ENCODE measurements at regions not wholly inside any gene's neighbourhood (a gene's known extent, or its start where the extent isn't known, plus 50 kb on each side); places are given as distances from the start of the nearest gene placed in this dataset.
A peak's percentile ranks its signal among the peaks of the same experiment; 100 is the strongest.

DNA sequence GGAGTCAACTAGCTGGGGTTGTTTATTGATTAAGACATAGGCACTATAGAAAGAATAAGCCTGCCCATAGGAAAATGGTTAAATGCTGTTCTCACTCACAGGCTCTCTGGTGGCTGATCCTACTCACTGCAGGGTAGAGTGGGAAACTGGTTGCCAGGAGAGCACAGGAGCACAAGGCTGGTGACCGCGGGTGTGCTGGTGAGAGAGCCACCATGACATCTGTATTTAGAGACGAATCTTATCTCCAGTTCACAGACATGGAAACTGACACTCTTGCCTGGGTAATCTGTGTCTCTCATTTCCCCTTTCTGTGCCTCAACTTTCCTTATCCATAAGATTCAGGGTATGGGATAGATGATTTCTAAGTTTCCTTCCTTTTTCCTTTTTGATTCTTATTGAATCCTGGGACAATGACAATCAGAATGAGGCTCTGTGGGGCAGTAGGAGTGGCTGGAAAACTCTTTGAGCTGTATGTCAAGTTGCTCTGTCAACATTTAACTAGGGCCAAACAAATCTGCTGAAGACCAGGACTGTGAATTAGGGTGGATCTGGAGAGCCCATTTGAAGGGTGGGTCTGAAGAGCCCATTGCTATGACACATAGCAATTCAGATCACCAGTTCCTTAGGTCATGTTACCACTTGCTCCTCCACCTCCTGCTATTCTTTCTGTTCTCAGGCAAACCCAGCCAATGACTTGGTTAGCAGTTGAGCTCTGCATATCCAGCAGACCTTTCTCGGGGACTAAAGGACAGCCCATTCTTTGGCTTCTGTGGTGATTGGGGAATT lies 286.1 kb upstream of the TBL1XR1 start:
- TF ChIP-seq, protein P1, sequence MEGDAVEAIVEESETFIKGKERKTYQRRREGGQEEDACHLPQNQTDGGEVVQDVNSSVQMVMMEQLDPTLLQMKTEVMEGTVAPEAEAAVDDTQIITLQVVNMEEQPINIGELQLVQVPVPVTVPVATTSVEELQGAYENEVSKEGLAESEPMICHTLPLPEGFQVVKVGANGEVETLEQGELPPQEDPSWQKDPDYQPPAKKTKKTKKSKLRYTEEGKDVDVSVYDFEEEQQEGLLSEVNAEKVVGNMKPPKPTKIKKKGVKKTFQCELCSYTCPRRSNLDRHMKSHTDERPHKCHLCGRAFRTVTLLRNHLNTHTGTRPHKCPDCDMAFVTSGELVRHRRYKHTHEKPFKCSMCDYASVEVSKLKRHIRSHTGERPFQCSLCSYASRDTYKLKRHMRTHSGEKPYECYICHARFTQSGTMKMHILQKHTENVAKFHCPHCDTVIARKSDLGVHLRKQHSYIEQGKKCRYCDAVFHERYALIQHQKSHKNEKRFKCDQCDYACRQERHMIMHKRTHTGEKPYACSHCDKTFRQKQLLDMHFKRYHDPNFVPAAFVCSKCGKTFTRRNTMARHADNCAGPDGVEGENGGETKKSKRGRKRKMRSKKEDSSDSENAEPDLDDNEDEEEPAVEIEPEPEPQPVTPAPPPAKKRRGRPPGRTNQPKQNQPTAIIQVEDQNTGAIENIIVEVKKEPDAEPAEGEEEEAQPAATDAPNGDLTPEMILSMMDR (IDR thresholded peaks at IDR 0.05; ENCODE audit: low read depth, low read length, missing control alignments) = peak; percentile 21
- no peak overlapping the region for H3K4me3 ChIP-seq (ENCODE audit: low read depth, low read length)
- no peak for DNase-seq (ENCODE audit: low read depth)

DNA sequence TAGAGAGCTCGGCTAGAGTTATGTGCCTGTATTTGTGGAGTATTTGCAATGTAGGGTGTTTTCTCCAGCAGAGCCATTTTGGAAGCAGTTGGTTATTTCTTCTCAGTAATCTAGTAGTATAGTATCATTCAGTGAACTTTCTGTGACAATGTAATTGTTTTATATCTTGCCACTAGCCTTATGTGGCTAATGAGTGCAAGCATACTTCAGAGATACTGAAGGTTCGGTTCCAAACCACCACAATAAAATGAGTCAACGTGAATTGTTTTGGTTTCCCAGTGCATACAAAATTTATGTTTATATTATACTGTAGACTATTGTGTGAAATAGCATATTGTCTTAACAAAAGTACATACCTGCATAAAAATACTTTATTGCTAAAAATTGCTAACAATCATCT lies 286.9 kb upstream of the TBL1XR1 start:
- no peak overlapping the region for H3K4me3 ChIP-seq (ENCODE audit: low read depth, low read length)
- TF ChIP-seq, protein P1 (IDR thresholded peaks at IDR 0.05; ENCODE audit: low read depth, low read length, missing control alignments) = no peak
- DNase-seq (ENCODE audit: low read depth) = no peak

DNA sequence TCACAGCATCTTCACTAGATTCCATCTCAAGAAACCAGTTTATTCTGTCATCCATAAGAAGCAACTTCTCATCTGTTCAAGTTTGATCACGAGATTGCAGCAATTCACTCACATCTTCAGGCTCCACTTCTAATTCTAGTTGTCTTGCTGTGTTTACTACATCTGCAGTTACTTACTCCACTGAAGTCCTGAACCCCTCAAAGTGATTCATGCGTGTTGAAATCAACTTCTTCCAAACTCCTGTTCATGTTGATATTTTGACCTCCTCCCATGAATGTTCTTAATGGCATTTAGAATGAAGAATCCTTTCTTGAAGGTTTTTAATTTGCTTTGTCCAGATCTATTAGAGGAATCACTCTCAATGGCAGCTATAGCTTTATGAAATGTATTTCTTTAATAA lies 287.6 kb upstream of the TBL1XR1 start:
- TF ChIP-seq, protein P1 (IDR thresholded peaks at IDR 0.05; ENCODE audit: low read depth, low read length, missing control alignments) = no peak
- no peak overlapping the region for H3K4me3 ChIP-seq (ENCODE audit: low read depth, low read length)
- DNase-seq (ENCODE audit: low read depth) = no peak

DNA sequence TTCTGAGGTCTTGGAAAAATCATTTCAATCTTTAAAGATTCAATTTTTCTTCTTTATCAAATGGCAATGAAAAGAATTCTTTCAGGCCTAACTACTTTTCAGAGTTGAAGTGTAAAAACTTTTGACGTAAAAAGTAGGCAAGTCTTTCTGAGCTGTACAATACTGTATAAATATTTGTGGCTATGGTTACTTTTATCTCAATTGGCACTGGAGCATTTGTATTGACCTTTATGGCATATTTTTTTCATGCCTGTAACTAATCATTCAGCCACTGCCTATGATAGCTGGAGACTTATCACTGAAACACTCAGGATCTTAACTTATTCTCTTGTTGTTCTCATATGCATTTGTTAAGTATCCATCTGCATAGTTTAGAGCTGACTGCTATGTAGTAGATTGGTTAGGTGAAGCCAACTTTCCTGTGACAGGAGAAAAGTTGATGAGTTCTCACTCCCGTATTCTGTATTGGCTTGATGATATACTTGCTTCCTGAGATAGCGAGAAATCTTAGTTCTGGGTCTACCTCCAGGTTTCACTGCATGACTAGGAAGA lies 290.4 kb upstream of the TBL1XR1 start:
- DNase-seq (ENCODE audit: low read depth) = no peak
- TF ChIP-seq, protein P1 (IDR thresholded peaks at IDR 0.05; ENCODE audit: low read depth, low read length, missing control alignments) = no peak
- H3K4me3 ChIP-seq (ENCODE audit: low read depth, low read length) = no peak overlapping the region

- no peak for DNase-seq (ENCODE audit: low read depth)
- TF ChIP-seq, protein P1 (IDR thresholded peaks at IDR 0.05; ENCODE audit: low read depth, low read length, missing control alignments) = no peak
- H3K4me3 ChIP-seq (ENCODE audit: low read depth, low read length) = no peak overlapping the region
These were observed 291.5 kb upstream of the TBL1XR1 start for GRCh38 chr3:177488740-177489139.

GRCh38 chr3:177490626-177491025 lies 293.3 kb upstream of the TBL1XR1 start:
- TF ChIP-seq, protein P1 (IDR thresholded peaks at IDR 0.05; ENCODE audit: low read depth, low read length, missing control alignments) = no peak
- no peak for DNase-seq (ENCODE audit: low read depth)
- no peak overlapping the region for H3K4me3 ChIP-seq (ENCODE audit: low read depth, low read length)

Data from GM12864 (cell line).